ENCODE measurements at regions not wholly inside any gene's neighbourhood (a gene's known extent, or its start where the extent isn't known, plus 50 kb on each side); places are given as distances from the start of the nearest gene placed in this dataset.
"Not testable (repeated sequence)": the region's sequence is repeated elsewhere in the genome, so short reads cannot be mapped to it uniquely, and the experiment has no call there.

DNA sequence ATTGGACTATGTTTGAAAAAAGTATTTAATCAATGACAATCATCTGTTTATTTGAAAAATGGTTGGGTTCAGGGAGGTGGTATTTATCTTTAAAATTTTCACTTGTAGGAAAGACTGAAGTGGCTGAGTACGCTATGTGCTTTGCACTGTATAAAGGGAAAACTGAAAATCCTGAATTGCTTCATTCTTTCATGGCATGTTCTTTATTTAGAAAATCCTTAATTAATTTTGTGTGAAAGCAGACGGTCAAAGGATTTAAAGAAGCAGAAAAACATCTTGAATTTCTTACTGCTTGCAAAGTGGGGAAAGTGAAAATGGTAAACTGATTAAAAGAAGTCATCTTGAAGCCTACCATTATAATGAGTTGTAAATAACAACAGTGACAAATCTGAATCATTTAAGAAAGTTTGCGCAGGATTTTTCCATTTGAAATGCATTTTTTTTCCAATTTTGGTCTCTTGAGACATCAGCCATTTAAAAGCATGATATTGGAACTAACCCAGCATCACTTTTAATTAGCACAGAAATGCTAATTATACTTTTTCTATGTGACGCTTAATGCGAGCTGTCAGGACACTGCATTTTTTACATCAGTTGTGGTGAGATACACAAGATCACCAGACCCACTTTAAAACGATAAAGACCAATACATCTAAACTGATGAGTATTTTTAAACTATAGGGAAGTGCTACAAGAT, 169.0 kb downstream of the NEDD1 start:
- DNase-seq (ENCODE audit: low spot score): no peak

DNA sequence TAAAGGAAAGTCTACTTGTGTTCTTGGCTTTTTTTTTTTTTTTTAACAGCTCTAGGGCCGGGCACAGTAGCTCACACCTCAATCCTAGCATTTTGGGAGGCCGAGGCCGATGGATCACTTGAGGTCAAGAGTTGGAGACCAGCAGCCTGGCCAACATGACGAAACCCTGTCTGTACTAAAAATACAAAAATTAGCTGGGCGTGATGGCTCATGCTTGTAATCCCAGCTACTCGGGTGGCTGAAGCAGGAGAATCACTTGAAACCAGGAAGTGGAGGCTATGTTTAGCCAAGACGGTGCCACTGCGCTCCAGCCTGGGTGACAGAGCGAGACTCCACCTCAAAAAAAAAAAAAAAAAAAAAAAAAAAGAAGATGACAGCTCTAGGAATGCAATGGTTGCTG, 169.9 kb downstream of the NEDD1 start:
- in situ Hi-C loops (cut with MboI; ENCODE audit: low sequenced_read_pairs, unreplicated experiment); DNase-seq (ENCODE audit: low spot score): not testable (repeated sequence)

More for the DNA sequence above, 169.0 kb downstream of the NEDD1 start:
- in situ Hi-C loops (cut with MboI; ENCODE audit: low sequenced_read_pairs, unreplicated experiment): no loop called here
- TF ChIP-seq, protein P1, sequence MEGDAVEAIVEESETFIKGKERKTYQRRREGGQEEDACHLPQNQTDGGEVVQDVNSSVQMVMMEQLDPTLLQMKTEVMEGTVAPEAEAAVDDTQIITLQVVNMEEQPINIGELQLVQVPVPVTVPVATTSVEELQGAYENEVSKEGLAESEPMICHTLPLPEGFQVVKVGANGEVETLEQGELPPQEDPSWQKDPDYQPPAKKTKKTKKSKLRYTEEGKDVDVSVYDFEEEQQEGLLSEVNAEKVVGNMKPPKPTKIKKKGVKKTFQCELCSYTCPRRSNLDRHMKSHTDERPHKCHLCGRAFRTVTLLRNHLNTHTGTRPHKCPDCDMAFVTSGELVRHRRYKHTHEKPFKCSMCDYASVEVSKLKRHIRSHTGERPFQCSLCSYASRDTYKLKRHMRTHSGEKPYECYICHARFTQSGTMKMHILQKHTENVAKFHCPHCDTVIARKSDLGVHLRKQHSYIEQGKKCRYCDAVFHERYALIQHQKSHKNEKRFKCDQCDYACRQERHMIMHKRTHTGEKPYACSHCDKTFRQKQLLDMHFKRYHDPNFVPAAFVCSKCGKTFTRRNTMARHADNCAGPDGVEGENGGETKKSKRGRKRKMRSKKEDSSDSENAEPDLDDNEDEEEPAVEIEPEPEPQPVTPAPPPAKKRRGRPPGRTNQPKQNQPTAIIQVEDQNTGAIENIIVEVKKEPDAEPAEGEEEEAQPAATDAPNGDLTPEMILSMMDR (IDR thresholded peaks at IDR 0.05; ENCODE audit: borderline replicate concordance, control extremely low read depth, extremely low read depth, insufficient read depth, missing control alignments): no peak

- in situ Hi-C loops (cut with MboI; ENCODE audit: low sequenced_read_pairs, unreplicated experiment): no loop called here
- TF ChIP-seq, protein P1 (IDR thresholded peaks at IDR 0.05; ENCODE audit: borderline replicate concordance, control extremely low read depth, extremely low read depth, insufficient read depth, missing control alignments): no peak
- no peak for DNase-seq (ENCODE audit: low spot score)
Measured at GRCh38 chr12:97082029-97082428, 175.0 kb downstream of the NEDD1 start.

- DNase-seq (ENCODE audit: low spot score): no peak
- in situ Hi-C loops (cut with MboI; ENCODE audit: low sequenced_read_pairs, unreplicated experiment): no loop called here
- TF ChIP-seq, protein P1 (IDR thresholded peaks at IDR 0.05; ENCODE audit: borderline replicate concordance, control extremely low read depth, extremely low read depth, insufficient read depth, missing control alignments): no peak
Measured at GRCh38 chr12:97093187-97093683, 186.2 kb downstream of the NEDD1 start.

GRCh38 chr12:97097734-97098133, 190.7 kb downstream of the NEDD1 start:
- TF ChIP-seq, protein P1 (IDR thresholded peaks at IDR 0.05; ENCODE audit: borderline replicate concordance, control extremely low read depth, extremely low read depth, insufficient read depth, missing control alignments): no peak
- in situ Hi-C loops (cut with MboI; ENCODE audit: low sequenced_read_pairs, unreplicated experiment): no loop called here
- DNase-seq (ENCODE audit: low spot score): no peak

DNA sequence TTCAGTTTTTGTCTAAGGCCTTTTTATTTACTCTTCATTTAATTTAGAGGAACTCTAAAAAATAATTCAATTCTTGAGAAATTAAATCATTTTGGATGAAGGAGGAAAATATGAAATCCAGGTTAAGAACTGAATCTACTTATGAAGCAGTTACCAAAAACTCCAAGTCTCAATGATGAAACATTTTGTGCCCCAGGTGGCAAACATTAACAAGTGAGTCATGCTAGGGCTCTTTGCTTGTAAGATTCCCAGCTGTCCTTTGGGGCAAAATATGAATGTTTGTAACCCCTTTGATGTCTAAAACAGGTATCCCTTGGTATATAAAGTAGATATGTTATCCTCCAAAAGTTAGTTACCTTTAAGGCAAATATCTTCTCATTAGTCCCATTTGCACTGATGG, 202.4 kb downstream of the NEDD1 start:
- TF ChIP-seq, protein P1 (IDR thresholded peaks at IDR 0.05; ENCODE audit: borderline replicate concordance, control extremely low read depth, extremely low read depth, insufficient read depth, missing control alignments): no peak
- DNase-seq (ENCODE audit: low spot score): no peak
- in situ Hi-C loops (cut with MboI; ENCODE audit: low sequenced_read_pairs, unreplicated experiment): no loop called here

DNA sequence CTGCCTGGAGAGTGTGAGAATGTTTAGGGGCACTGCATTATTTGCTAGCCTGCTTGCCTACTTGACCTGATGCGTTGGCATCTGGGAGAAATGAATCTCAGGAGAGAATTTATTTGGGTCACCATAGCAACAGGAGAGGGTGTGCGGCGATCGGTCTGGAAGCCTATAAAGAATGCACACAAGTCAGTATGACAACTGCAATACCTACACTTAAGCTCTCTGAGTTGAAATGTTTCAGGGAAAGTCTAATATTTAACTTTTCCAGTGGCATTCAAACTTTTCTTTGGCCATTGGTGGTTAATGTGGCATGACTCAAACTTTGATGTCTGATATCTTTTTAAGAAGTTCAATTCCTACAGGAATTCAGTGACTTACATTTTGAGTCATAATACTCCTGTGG, 205.1 kb downstream of the NEDD1 start:
- no peak for DNase-seq (ENCODE audit: low spot score)
- in situ Hi-C loops (cut with MboI; ENCODE audit: low sequenced_read_pairs, unreplicated experiment): no loop called here
- TF ChIP-seq, protein P1 (IDR thresholded peaks at IDR 0.05; ENCODE audit: borderline replicate concordance, control extremely low read depth, extremely low read depth, insufficient read depth, missing control alignments): no peak

Data from GM13976 (cell line).